C4-2B (cell line): ENCODE measurements at regions not wholly inside any gene's neighbourhood (a gene's known extent, or its start where the extent isn't known, plus 50 kb on each side); places are given as distances from the start of the nearest gene placed in this dataset.

Experiments used
- H3K27ac ChIP-seq: fragments of 450-650 bp; 2 replicates; pipeline ENCODE4 v1.5.1; 2017
- CTCF ChIP-seq: fragments of 450-650 bp; conservative IDR thresholded peaks from 2 replicates; pipeline ENCODE4 v1.5.1; 2017; ENCODE audit warnings: mild to moderate bottlenecking
- ZFX ChIP-seq: fragments of 450-650 bp; IDR thresholded peaks from 2 replicates; pipeline ENCODE4 v1.6.1; 2017

GRCh38 chr13:60931858-60932546 lies 483.6 kb downstream of the PCDH20 start:
- TF ChIP-seq ZFX, result no peak
- TF ChIP-seq CTCF, result no peak
- H3K27ac ChIP-seq, result no peak overlapping the region

- no peak for TF ChIP-seq CTCF
- no peak for TF ChIP-seq ZFX
- no peak overlapping the region for H3K27ac ChIP-seq
These were observed 490.0 kb downstream of the PCDH20 start for GRCh38 chr13:60925686-60926085.

- no peak overlapping the region for H3K27ac ChIP-seq
- TF ChIP-seq ZFX (no peak), CTCF (no peak)
These were observed 490.8 kb downstream of the PCDH20 start for GRCh38 chr13:60924856-60925255.

- no peak for TF ChIP-seq ZFX
- TF ChIP-seq CTCF, result no peak
These were observed 492.9 kb downstream of the PCDH20 start for GRCh38 chr13:60922576-60923231.

GRCh38 chr13:60893801-60894200 lies 496.8 kb downstream of the TDRD3 start:
- H3K27ac ChIP-seq, result no peak overlapping the region
- TF ChIP-seq ZFX, result no peak
- TF ChIP-seq CTCF, result no peak

More at GRCh38 chr13:60922576-60923231, 492.9 kb downstream of the PCDH20 start:
- no peak overlapping the region for H3K27ac ChIP-seq

- no peak for TF ChIP-seq ZFX
- no peak for TF ChIP-seq CTCF
- no peak overlapping the region for H3K27ac ChIP-seq
These were observed 490.7 kb downstream of the TDRD3 start for GRCh38 chr13:60887711-60888110.

- TF ChIP-seq ZFX (no peak), CTCF (no peak)
- no peak overlapping the region for H3K27ac ChIP-seq
These were observed 484.5 kb downstream of the TDRD3 start for GRCh38 chr13:60881507-60881906.
